ENCODE measurements at regions not wholly inside any gene's neighbourhood (a gene's known extent, or its start where the extent isn't known, plus 50 kb on each side); places are given as distances from the start of the nearest gene placed in this dataset.

DNA sequence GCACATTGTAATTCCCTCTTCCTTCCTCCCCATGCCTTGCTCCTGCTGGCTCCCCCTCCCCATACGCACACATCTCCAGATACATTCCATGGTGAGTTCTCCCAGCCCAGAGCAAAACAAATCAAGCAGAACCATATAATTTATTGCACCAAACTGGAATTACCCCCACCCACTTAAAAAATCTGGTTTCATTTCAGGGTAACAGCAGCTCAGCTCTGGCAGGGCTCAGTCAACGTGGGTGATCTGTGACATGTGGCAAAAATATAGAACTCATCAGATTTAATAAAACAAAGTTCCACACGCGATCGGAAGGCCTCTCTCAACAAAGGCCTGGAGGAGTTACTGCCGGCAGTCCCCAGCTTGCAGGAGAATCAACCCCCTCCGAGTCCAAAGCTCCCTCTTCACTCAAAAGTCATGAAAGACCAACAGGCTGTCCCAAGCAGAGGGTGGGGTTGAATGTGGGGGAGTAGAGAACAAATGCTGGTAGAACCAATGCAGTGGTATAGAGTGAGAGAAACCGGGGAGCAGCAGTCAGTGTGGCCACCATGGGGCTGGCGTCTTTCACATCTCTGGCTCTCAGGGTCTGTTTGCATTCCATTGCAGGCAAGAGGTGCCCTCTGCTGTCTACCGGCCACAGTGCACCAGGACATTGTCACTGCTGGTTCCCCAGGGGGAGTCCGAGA lies 323.3 kb upstream of the NT5E start:
- no peak overlapping the region for H3K9ac ChIP-seq (ENCODE audit: low read length)
- ChIA-PET CTCF (no interaction called here), POLR2A (no interaction called here)
- no peak overlapping the region for H3K4me3 ChIP-seq (ENCODE audit: control extremely low read depth in 1 of 5, extremely low read depth in 1 of 5, insufficient read depth in 1 of 5, low read depth in 2 of 5, low read length in 4 of 5)
- Mint-ChIP-seq H3K4me1 (no peaks in the 10 kb centered on the region), H3K27ac (no peak overlapping the region), H3K9me3 (ENCODE audit: insufficient read depth) (no peaks in the 10 kb centered on the region), H3K27me3 (no peaks in the 10 kb centered on the region), H3K4me3 (no peak overlapping the region)
- H2AFZ ChIP-seq (ENCODE audit: insufficient read depth, low read depth, low read length, poor library complexity, severe bottlenecking) = no peak overlapping the region
- ATAC-seq (ENCODE audit: low read depth) (no peak), DNase-seq (no peak)
- H3K4me2 ChIP-seq (replicated peaks; ENCODE audit: low read depth, low read length, poor library complexity, severe bottlenecking) = no peak overlapping the region
- no peak overlapping the region for H3K27ac ChIP-seq (ENCODE audit: low read length in 2 of 2)
- H3K9me3 ChIP-seq (ENCODE audit: control extremely low read depth in 1 of 3, control insufficient read depth in 2 of 3, insufficient read depth in 1 of 3, low read length in 2 of 3) = no peaks in the 10 kb centered on the region
- H3K4me1 ChIP-seq (ENCODE audit: control insufficient read depth in 2 of 2, insufficient read depth in 2 of 2, low read length in 2 of 2) = no peaks in the 10 kb centered on the region
- H3K27me3 ChIP-seq (replicated peaks in 1 of 4; ENCODE audit: control extremely low read depth in 1 of 4, control insufficient read depth in 3 of 4, insufficient read depth in 4 of 4, low read length in 3 of 4) = no peaks in the 10 kb centered on the region
- H3K36me3 ChIP-seq (replicated peaks in 1 of 2; ENCODE audit: control extremely low read depth in 1 of 2, control insufficient read depth in 1 of 2, extremely low read depth in 1 of 2, insufficient read depth in 2 of 2, low read length in 1 of 2) = no peaks in the 10 kb centered on the region
- 23% methylated on average over 5 of the region's 11 CpGs for WGBS (ENCODE audit: insufficient coverage)
- no peaks in the 10 kb centered on the region for H4K20me1 ChIP-seq (ENCODE audit: control insufficient read depth, insufficient read depth, low read length, poor library complexity, severe bottlenecking)
- no peak for TF ChIP-seq EZH2 (IDR thresholded peaks at IDR 0.05; ENCODE audit: borderline replicate concordance, insufficient read depth, low read depth, low read length, poor library complexity, severe bottlenecking)
- TF ChIP-seq, protein P1, sequence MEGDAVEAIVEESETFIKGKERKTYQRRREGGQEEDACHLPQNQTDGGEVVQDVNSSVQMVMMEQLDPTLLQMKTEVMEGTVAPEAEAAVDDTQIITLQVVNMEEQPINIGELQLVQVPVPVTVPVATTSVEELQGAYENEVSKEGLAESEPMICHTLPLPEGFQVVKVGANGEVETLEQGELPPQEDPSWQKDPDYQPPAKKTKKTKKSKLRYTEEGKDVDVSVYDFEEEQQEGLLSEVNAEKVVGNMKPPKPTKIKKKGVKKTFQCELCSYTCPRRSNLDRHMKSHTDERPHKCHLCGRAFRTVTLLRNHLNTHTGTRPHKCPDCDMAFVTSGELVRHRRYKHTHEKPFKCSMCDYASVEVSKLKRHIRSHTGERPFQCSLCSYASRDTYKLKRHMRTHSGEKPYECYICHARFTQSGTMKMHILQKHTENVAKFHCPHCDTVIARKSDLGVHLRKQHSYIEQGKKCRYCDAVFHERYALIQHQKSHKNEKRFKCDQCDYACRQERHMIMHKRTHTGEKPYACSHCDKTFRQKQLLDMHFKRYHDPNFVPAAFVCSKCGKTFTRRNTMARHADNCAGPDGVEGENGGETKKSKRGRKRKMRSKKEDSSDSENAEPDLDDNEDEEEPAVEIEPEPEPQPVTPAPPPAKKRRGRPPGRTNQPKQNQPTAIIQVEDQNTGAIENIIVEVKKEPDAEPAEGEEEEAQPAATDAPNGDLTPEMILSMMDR (IDR thresholded peaks at IDR 0.05) = no peak
- intact Hi-C loops (cut with micrococcal nuclease) = no loop called here
- H3K79me2 ChIP-seq (ENCODE audit: control insufficient read depth, insufficient read depth, low read length) = no peaks in the 10 kb centered on the region

DNA sequence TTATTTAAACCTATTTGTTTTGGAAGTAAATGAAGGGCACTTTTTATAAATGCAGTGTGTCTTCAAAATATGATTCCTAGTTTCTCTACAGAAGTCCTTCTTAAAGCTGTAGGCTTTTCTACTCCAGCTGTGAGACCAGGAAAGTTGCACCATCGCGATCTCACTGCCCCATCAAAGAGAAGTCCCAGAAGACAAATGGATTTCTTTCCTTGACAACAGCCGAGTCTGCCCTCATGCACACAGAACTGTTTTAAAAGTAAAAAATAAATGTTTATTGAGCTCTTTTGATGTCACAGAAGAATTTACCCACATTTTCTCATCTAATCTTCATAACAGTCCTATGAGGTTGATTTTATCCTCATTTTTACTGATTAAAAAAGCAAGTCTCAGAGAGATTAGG lies 324.4 kb upstream of the NT5E start:
- Histone ChIP-seq H3K9me3 (ENCODE audit: control extremely low read depth in 1 of 3, control insufficient read depth in 2 of 3, insufficient read depth in 1 of 3, low read length in 2 of 3) (no peaks in the 10 kb centered on the region), H3K4me1 (ENCODE audit: control insufficient read depth in 2 of 2, insufficient read depth in 2 of 2, low read length in 2 of 2) (no peaks in the 10 kb centered on the region), H2AFZ (ENCODE audit: insufficient read depth, low read depth, low read length, poor library complexity, severe bottlenecking) (no peak overlapping the region), H3K27me3 (replicated peaks in 1 of 4; ENCODE audit: control extremely low read depth in 1 of 4, control insufficient read depth in 3 of 4, insufficient read depth in 4 of 4, low read length in 3 of 4) (no peaks in the 10 kb centered on the region), H3K4me3 (ENCODE audit: control extremely low read depth in 1 of 5, extremely low read depth in 1 of 5, insufficient read depth in 1 of 5, low read depth in 2 of 5, low read length in 4 of 5) (no peak overlapping the region), H4K20me1 (ENCODE audit: control insufficient read depth, insufficient read depth, low read length, poor library complexity, severe bottlenecking) (no peaks in the 10 kb centered on the region), H3K4me2 (replicated peaks; ENCODE audit: low read depth, low read length, poor library complexity, severe bottlenecking) (no peak overlapping the region), H3K36me3 (replicated peaks in 1 of 2; ENCODE audit: control extremely low read depth in 1 of 2, control insufficient read depth in 1 of 2, extremely low read depth in 1 of 2, insufficient read depth in 2 of 2, low read length in 1 of 2) (no peaks in the 10 kb centered on the region), H3K9ac (ENCODE audit: low read length) (no peak overlapping the region), H3K79me2 (ENCODE audit: control insufficient read depth, insufficient read depth, low read length) (no peaks in the 10 kb centered on the region), H3K27ac (ENCODE audit: low read length in 2 of 2) (no peak overlapping the region)
- H3K9me3 Mint-ChIP-seq (ENCODE audit: insufficient read depth) = no peaks in the 10 kb centered on the region
- POLR2A ChIA-PET = no interaction called here
- WGBS (ENCODE audit: insufficient coverage) = 71% methylated on average over 2 of the region's 3 CpGs
- CTCF ChIA-PET = no interaction called here
- H3K4me3 Mint-ChIP-seq = no peak overlapping the region
- ATAC-seq (ENCODE audit: low read depth) (no peak), DNase-seq (no peak)
- no peak overlapping the region for H3K27ac Mint-ChIP-seq
- no peaks in the 10 kb centered on the region for H3K27me3 Mint-ChIP-seq
- TF ChIP-seq EZH2 (IDR thresholded peaks at IDR 0.05; ENCODE audit: borderline replicate concordance, insufficient read depth, low read depth, low read length, poor library complexity, severe bottlenecking) = no peak
- TF ChIP-seq, protein P1 (IDR thresholded peaks at IDR 0.05) = no peak
- no peaks in the 10 kb centered on the region for H3K4me1 Mint-ChIP-seq
- intact Hi-C loops (cut with micrococcal nuclease) = no loop called here

All from B cell (primary cell).